Ishikawa (cell line): ENCODE measurements at regions not wholly inside any gene's neighbourhood (a gene's known extent, or its start where the extent isn't known, plus 50 kb on each side); places are given as distances from the start of the nearest gene placed in this dataset.

Experiments
- CEBPB ChIP-seq: IDR thresholded peaks from 2 replicates; pipeline ENCODE4 v1.6.1; 2012
- CREB1 ChIP-seq: IDR thresholded peaks from 2 replicates; pipeline ENCODE4 v1.6.1; 2012; ENCODE audit warnings: low read depth
- EGR1 ChIP-seq: IDR thresholded peaks from 2 replicates; pipeline ENCODE4 v1.6.1; 2012
- EP300 ChIP-seq: IDR thresholded peaks from 2 replicates; pipeline ENCODE4 v1.6.1; 2012; ENCODE audit warnings: borderline replicate concordance
- FOXM1 ChIP-seq: IDR thresholded peaks from 2 replicates; pipeline ENCODE4 v1.6.1; 2012; ENCODE audit warnings: low read depth, borderline replicate concordance
- MAX ChIP-seq: IDR thresholded peaks from 2 replicates; pipeline ENCODE4 v1.6.1; 2012
- NFIC ChIP-seq: IDR thresholded peaks from 2 replicates; pipeline ENCODE4 v1.6.1; 2012
- RAD21 ChIP-seq: IDR thresholded peaks from 2 replicates; pipeline ENCODE4 v1.6.1; 2012; ENCODE audit warnings: low read depth
- REST ChIP-seq: IDR thresholded peaks from 2 replicates; pipeline ENCODE4 v1.6.1; 2012; ENCODE audit warnings: low read depth, mild to moderate bottlenecking
- TAF1 ChIP-seq: IDR thresholded peaks from 2 replicates; pipeline ENCODE4 v1.6.1; 2012; ENCODE audit warnings: low read depth, mild to moderate bottlenecking
- TCF12 ChIP-seq: IDR thresholded peaks from 2 replicates; pipeline ENCODE4 v1.6.1; 2012; ENCODE audit warnings: low read depth
- TEAD4 ChIP-seq: IDR thresholded peaks from 2 replicates; pipeline ENCODE4 v1.6.1; 2012
- USF1 ChIP-seq: IDR thresholded peaks from 2 replicates; pipeline ENCODE4 v1.6.1; 2012
- YY1 ChIP-seq: IDR thresholded peaks from 2 replicates; pipeline ENCODE4 v1.6.1; 2012; ENCODE audit warnings: low read depth
- ZBTB7A ChIP-seq: IDR thresholded peaks from 2 replicates; pipeline ENCODE4 v1.6.1; 2012; ENCODE audit warnings: low read depth

GRCh38 chr9:110068212-110068611 lies 139.7 kb downstream of the C9orf152 start:
- TF ChIP-seq REST (no peak), TCF12 (no peak), FOXM1 (no peak), CEBPB (no peak), NFIC (no peak), YY1 (no peak), EP300 (no peak), EGR1 (no peak), USF1 (no peak), ZBTB7A (no peak), TAF1 (no peak), MAX (no peak), CREB1 (no peak)

- TF ChIP-seq NFIC (no peak), TAF1 (no peak), ZBTB7A (no peak), EGR1 (no peak), CREB1 (no peak), FOXM1 (no peak), USF1 (no peak)
These were observed 138.4 kb downstream of the C9orf152 start for GRCh38 chr9:110069326-110070248.

- TF ChIP-seq CEBPB (no peak), CREB1 (no peak), MAX (no peak), USF1 (no peak), EP300 (no peak), NFIC (no peak), TCF12 (no peak)
These were observed 135.2 kb downstream of the C9orf152 start for GRCh38 chr9:110072597-110073355.

- TF ChIP-seq CREB1 (no peak), MAX (no peak), REST (no peak), EP300 (no peak), CEBPB (no peak), TEAD4 (no peak), EGR1 (no peak), ZBTB7A (no peak), RAD21 (no peak), NFIC (no peak), USF1 (no peak), FOXM1 (no peak), TAF1 (no peak), YY1 (no peak)
These were observed 134.5 kb downstream of the C9orf152 start for GRCh38 chr9:110073356-110073905.
